Nephron progenitor cell (in vitro differentiated cells): ENCODE measurements at regions not wholly inside any gene's neighbourhood (a gene's known extent, or its start where the extent isn't known, plus 50 kb on each side); places are given as distances from the start of the nearest gene placed in this dataset.

Experiments
- DNase-seq: peaks from one replicate; pipeline ENCODE4 v3.0.0; 2021
- H3K27ac Mint-ChIP-seq: 2 replicates; pipeline ENCODE4 v1.8.0; 2021; ENCODE audit warnings: mild to moderate bottlenecking, moderate library complexity, mixed read lengths
- H3K27me3 Mint-ChIP-seq: 2 replicates; pipeline ENCODE4 v1.8.0; 2021; ENCODE audit warnings: mild to moderate bottlenecking, low read depth, mixed read lengths; ENCODE audit not compliant: poor library complexity
- H3K36me3 Mint-ChIP-seq: 2 replicates; pipeline ENCODE4 v1.8.0; 2021; ENCODE audit warnings: low read depth, mixed read lengths
- H3K4me1 Mint-ChIP-seq: 2 replicates; pipeline ENCODE4 v1.8.0; 2021; ENCODE audit warnings: mixed read lengths
- H3K4me3 Mint-ChIP-seq: 2 replicates; pipeline ENCODE4 v1.8.0; 2021; ENCODE audit warnings: mild to moderate bottlenecking, moderate library complexity, mixed read lengths
- H3K9me3 Mint-ChIP-seq: 2 replicates; pipeline ENCODE4 v1.8.0; 2021; ENCODE audit warnings: mild to moderate bottlenecking, moderate library complexity, mixed read lengths
- CTCF ChIP-seq: fragments of 200-600 bp; sonication (generic); IDR thresholded peaks from 2 replicates; pipeline ENCODE4 v1.5.0; 2021; ENCODE audit warnings: antibody characterized with exemption

GRCh38 chr18:67621049-67621713 lies 104.7 kb upstream of the DSEL start:
- H3K27me3 Mint-ChIP-seq: peaks cover 5% of the 10 kb centered on the region
- no peak overlapping the region for H3K27ac Mint-ChIP-seq
- H3K9me3 Mint-ChIP-seq: no peaks in the 10 kb centered on the region

GRCh38 chr18:67618061-67618460 lies 101.5 kb upstream of the DSEL start:
- TF ChIP-seq CTCF: no peak
- peaks cover 5% of the 10 kb centered on the region for H3K27me3 Mint-ChIP-seq
- no peak overlapping the region for H3K27ac Mint-ChIP-seq
- DNase-seq: no peak
- H3K36me3 Mint-ChIP-seq: no peaks in the 10 kb centered on the region
- H3K4me1 Mint-ChIP-seq: no peaks in the 10 kb centered on the region
- H3K9me3 Mint-ChIP-seq: no peaks in the 10 kb centered on the region
- H3K4me3 Mint-ChIP-seq: no peak overlapping the region

More at GRCh38 chr18:67621049-67621713, 104.7 kb upstream of the DSEL start:
- Mint-ChIP-seq H3K4me3 (no peak overlapping the region), H3K4me1 (no peaks in the 10 kb centered on the region), H3K36me3 (no peaks in the 10 kb centered on the region)
- DNase-seq: no peak
- TF ChIP-seq CTCF: no peak

- H3K4me3 Mint-ChIP-seq: no peak overlapping the region
- DNase-seq: no peak
- H3K4me1 Mint-ChIP-seq: no peaks in the 10 kb centered on the region
- peaks cover 5% of the 10 kb centered on the region for H3K27me3 Mint-ChIP-seq
- H3K27ac Mint-ChIP-seq: no peak overlapping the region
- no peak for TF ChIP-seq CTCF
- H3K36me3 Mint-ChIP-seq: no peaks in the 10 kb centered on the region
- no peaks in the 10 kb centered on the region for H3K9me3 Mint-ChIP-seq
Measured at GRCh38 chr18:67615876-67616275, 99.4 kb upstream of the DSEL start.

GRCh38 chr18:67613731-67614130 lies 97.2 kb upstream of the DSEL start:
- Mint-ChIP-seq H3K36me3 (no peaks in the 10 kb centered on the region), H3K4me1 (no peaks in the 10 kb centered on the region), H3K27me3 (no peaks in the 10 kb centered on the region), H3K27ac (no peak overlapping the region), H3K9me3 (no peaks in the 10 kb centered on the region), H3K4me3 (no peak overlapping the region)
- DNase-seq: no peak
- TF ChIP-seq CTCF: no peak

GRCh38 chr18:67612281-67612680 lies 95.8 kb upstream of the DSEL start:
- Mint-ChIP-seq H3K4me1 (no peaks in the 10 kb centered on the region), H3K4me3 (no peak overlapping the region), H3K27ac (no peak overlapping the region), H3K9me3 (no peaks in the 10 kb centered on the region), H3K36me3 (no peaks in the 10 kb centered on the region), H3K27me3 (no peaks in the 10 kb centered on the region)
- no peak for DNase-seq
- TF ChIP-seq CTCF: no peak

GRCh38 chr18:67608615-67609273 lies 92.2 kb upstream of the DSEL start:
- Mint-ChIP-seq H3K27ac (no peak overlapping the region), H3K36me3 (no peaks in the 10 kb centered on the region), H3K4me3 (no peak overlapping the region), H3K9me3 (peaks cover 9% of the 10 kb centered on the region), H3K27me3 (no peaks in the 10 kb centered on the region), H3K4me1 (no peaks in the 10 kb centered on the region)
- no peak for TF ChIP-seq CTCF
- DNase-seq: no peak
